ENCODE measurements at regions not wholly inside any gene's neighbourhood (a gene's known extent, or its start where the extent isn't known, plus 50 kb on each side); places are given as distances from the start of the nearest gene placed in this dataset.

GRCh38 chr11:59272771-59273372 is 60.1 kb upstream of the MPEG1 start:
- Histone ChIP-seq H3K4me3 (ENCODE audit: low read length) (no peak overlapping the region), H3K36me3 (ENCODE audit: insufficient read depth, low read length) (no peaks in the 10 kb centered on the region), H3K9me3 (replicated peaks; ENCODE audit: low read length) (no peaks in the 10 kb centered on the region), H3K4me2 (ENCODE audit: low read length) (no peak overlapping the region), H3K9ac (ENCODE audit: low read depth, low read length) (no peak overlapping the region), H3K4me1 (ENCODE audit: control insufficient read depth, insufficient read depth, low read length) (no peaks in the 10 kb centered on the region), H3K27me3 (ENCODE audit: control insufficient read depth, insufficient read depth, low read length) (peaks cover 53% of the 10 kb centered on the region)

GRCh38 chr11:59271811-59272327 is 59.1 kb upstream of the MPEG1 start:
- Histone ChIP-seq H3K36me3 (ENCODE audit: insufficient read depth, low read length) (no peaks in the 10 kb centered on the region), H3K9me3 (replicated peaks; ENCODE audit: low read length) (no peaks in the 10 kb centered on the region), H3K27me3 (ENCODE audit: control insufficient read depth, insufficient read depth, low read length) (peaks cover 53% of the 10 kb centered on the region), H3K9ac (ENCODE audit: low read depth, low read length) (no peak overlapping the region), H3K4me3 (ENCODE audit: low read length) (no peak overlapping the region), H3K4me2 (ENCODE audit: low read length) (no peak overlapping the region), H3K4me1 (ENCODE audit: control insufficient read depth, insufficient read depth, low read length) (no peaks in the 10 kb centered on the region)

GRCh38 chr11:59271247-59271755 is 58.6 kb upstream of the MPEG1 start:
- H3K4me1 ChIP-seq (ENCODE audit: control insufficient read depth, insufficient read depth, low read length) = no peaks in the 10 kb centered on the region
- H3K4me2 ChIP-seq (ENCODE audit: low read length) = no peak overlapping the region
- peaks cover 53% of the 10 kb centered on the region for H3K27me3 ChIP-seq (ENCODE audit: control insufficient read depth, insufficient read depth, low read length)
- no peaks in the 10 kb centered on the region for H3K36me3 ChIP-seq (ENCODE audit: insufficient read depth, low read length)
- H3K9me3 ChIP-seq (replicated peaks; ENCODE audit: low read length) = no peaks in the 10 kb centered on the region
- no peak overlapping the region for H3K4me3 ChIP-seq (ENCODE audit: low read length)
- no peak overlapping the region for H3K9ac ChIP-seq (ENCODE audit: low read depth, low read length)

- H3K9ac ChIP-seq (ENCODE audit: low read depth, low read length) = no peak overlapping the region
Measured at GRCh38 chr11:59267736-59268475, 55.2 kb upstream of the MPEG1 start.

GRCh38 chr11:59267196-59267595 is 54.5 kb upstream of the MPEG1 start:
- peaks cover 31% of the 10 kb centered on the region for H3K27me3 ChIP-seq (ENCODE audit: control insufficient read depth, insufficient read depth, low read length)
- no peak overlapping the region for H3K4me2 ChIP-seq (ENCODE audit: low read length)
- no peak overlapping the region for H3K4me3 ChIP-seq (ENCODE audit: low read length)
- no peaks in the 10 kb centered on the region for H3K9me3 ChIP-seq (replicated peaks; ENCODE audit: low read length)
- no peaks in the 10 kb centered on the region for H3K4me1 ChIP-seq (ENCODE audit: control insufficient read depth, insufficient read depth, low read length)
- H3K36me3 ChIP-seq (ENCODE audit: insufficient read depth, low read length) = no peaks in the 10 kb centered on the region
- no peak overlapping the region for H3K9ac ChIP-seq (ENCODE audit: low read depth, low read length)

More at GRCh38 chr11:59267736-59268475, 55.2 kb upstream of the MPEG1 start:
- Histone ChIP-seq H3K4me1 (ENCODE audit: control insufficient read depth, insufficient read depth, low read length) (no peaks in the 10 kb centered on the region), H3K36me3 (ENCODE audit: insufficient read depth, low read length) (no peaks in the 10 kb centered on the region), H3K9me3 (replicated peaks; ENCODE audit: low read length) (no peaks in the 10 kb centered on the region), H3K4me2 (ENCODE audit: low read length) (no peak overlapping the region), H3K4me3 (ENCODE audit: low read length) (no peak overlapping the region), H3K27me3 (ENCODE audit: control insufficient read depth, insufficient read depth, low read length) (peaks cover 38% of the 10 kb centered on the region)

- no peak overlapping the region for H3K4me2 ChIP-seq (ENCODE audit: low read length)
- H3K36me3 ChIP-seq (ENCODE audit: insufficient read depth, low read length) = no peaks in the 10 kb centered on the region
- no peak overlapping the region for H3K9ac ChIP-seq (ENCODE audit: low read depth, low read length)
- H3K27me3 ChIP-seq (ENCODE audit: control insufficient read depth, insufficient read depth, low read length) = peaks cover 24% of the 10 kb centered on the region
- no peaks in the 10 kb centered on the region for H3K4me1 ChIP-seq (ENCODE audit: control insufficient read depth, insufficient read depth, low read length)
- no peak overlapping the region for H3K4me3 ChIP-seq (ENCODE audit: low read length)
- no peaks in the 10 kb centered on the region for H3K9me3 ChIP-seq (replicated peaks; ENCODE audit: low read length)
Measured at GRCh38 chr11:59266491-59266890, 53.8 kb upstream of the MPEG1 start.

GRCh38 chr11:59265735-59266134 is 53.0 kb upstream of the MPEG1 start:
- H3K9ac ChIP-seq (ENCODE audit: low read depth, low read length) = no peak overlapping the region
- no peaks in the 10 kb centered on the region for H3K36me3 ChIP-seq (ENCODE audit: insufficient read depth, low read length)
- H3K4me2 ChIP-seq (ENCODE audit: low read length) = no peak overlapping the region
- no peaks in the 10 kb centered on the region for H3K9me3 ChIP-seq (replicated peaks; ENCODE audit: low read length)
- peaks cover 21% of the 10 kb centered on the region for H3K27me3 ChIP-seq (ENCODE audit: control insufficient read depth, insufficient read depth, low read length)
- H3K4me1 ChIP-seq (ENCODE audit: control insufficient read depth, insufficient read depth, low read length) = no peaks in the 10 kb centered on the region
- H3K4me3 ChIP-seq (ENCODE audit: low read length) = no peak overlapping the region

GRCh38 chr11:59264736-59265135 is 52.0 kb upstream of the MPEG1 start:
- Histone ChIP-seq H3K36me3 (ENCODE audit: insufficient read depth, low read length) (no peaks in the 10 kb centered on the region), H3K9ac (ENCODE audit: low read depth, low read length) (no peak overlapping the region), H3K4me2 (ENCODE audit: low read length) (no peak overlapping the region), H3K27me3 (ENCODE audit: control insufficient read depth, insufficient read depth, low read length) (peaks cover 16% of the 10 kb centered on the region), H3K4me1 (ENCODE audit: control insufficient read depth, insufficient read depth, low read length) (no peaks in the 10 kb centered on the region), H3K4me3 (ENCODE audit: low read length) (no peak overlapping the region), H3K9me3 (replicated peaks; ENCODE audit: low read length) (no peaks in the 10 kb centered on the region)

GRCh38 chr11:59263225-59263894 is 50.6 kb upstream of the MPEG1 start:
- Histone ChIP-seq H3K9ac (ENCODE audit: low read depth, low read length) (no peak overlapping the region), H3K9me3 (replicated peaks; ENCODE audit: low read length) (no peaks in the 10 kb centered on the region), H3K4me2 (ENCODE audit: low read length) (no peak overlapping the region), H3K27me3 (ENCODE audit: control insufficient read depth, insufficient read depth, low read length) (peaks cover 8% of the 10 kb centered on the region), H3K4me3 (ENCODE audit: low read length) (no peak overlapping the region), H3K36me3 (ENCODE audit: insufficient read depth, low read length) (no peaks in the 10 kb centered on the region), H3K4me1 (ENCODE audit: control insufficient read depth, insufficient read depth, low read length) (no peaks in the 10 kb centered on the region)

All from skeletal muscle satellite cell (primary cell).